HG03064 (cell line): ENCODE measurements at regions not wholly inside any gene's neighbourhood (a gene's known extent, or its start where the extent isn't known, plus 50 kb on each side); places are given as distances from the start of the nearest gene placed in this dataset.

ENCODE experiments used
- ATAC-seq: cut with Tn5 transposase; IDR thresholded peaks from one replicate; pipeline ENCODE4 v1.9.1; 2021; ENCODE audit warnings: low read depth; ENCODE audit not compliant: unreplicated experiment

GRCh38 chr13:99911965-99912566, 59.5 kb downstream of the ZIC5 start:
- ATAC-seq, result no peak

DNA sequence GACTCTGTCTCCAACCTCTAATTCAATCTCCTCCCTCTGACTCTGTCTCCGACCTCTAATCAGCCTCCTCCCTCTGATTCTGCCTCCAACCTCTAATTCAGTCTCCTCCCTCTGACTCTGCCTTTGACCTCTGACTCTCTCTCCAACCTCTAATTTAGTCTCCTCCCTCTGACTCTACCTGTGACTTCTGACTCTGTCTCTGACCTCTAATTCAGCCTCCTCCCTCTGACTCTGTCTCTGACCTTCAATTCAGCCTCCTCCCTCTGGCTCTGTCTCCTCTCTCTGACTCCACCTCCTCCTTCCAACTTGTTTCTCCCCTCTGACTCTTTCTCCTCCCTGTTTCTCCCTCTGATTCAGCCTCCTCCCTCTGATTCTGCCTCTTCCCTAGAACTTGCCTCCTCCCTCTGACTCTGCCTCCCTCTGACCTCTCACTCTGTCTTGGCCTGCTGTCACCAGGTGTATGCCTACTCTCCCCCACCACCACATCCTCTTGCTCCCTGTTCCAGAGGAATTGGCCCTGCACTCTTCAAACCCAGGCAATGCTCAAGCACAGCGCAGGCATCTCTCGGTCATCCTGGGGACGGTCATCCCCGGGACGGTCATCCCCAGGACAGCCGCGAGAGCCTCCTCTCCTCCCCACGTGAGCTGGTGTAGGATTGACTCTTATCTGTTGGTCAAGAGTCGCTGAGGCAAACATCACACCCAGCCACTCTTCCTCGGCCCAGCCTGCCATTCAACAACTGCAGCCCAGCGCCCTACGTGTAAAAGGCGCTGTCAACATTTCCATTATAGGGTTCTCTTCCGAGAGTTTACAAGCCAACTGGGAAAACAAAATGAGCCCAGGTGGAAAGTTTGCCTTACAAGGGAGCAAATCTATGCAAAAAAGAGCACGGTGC, 60.2 kb downstream of the ZIC5 start:
- ATAC-seq, result no peak

DNA sequence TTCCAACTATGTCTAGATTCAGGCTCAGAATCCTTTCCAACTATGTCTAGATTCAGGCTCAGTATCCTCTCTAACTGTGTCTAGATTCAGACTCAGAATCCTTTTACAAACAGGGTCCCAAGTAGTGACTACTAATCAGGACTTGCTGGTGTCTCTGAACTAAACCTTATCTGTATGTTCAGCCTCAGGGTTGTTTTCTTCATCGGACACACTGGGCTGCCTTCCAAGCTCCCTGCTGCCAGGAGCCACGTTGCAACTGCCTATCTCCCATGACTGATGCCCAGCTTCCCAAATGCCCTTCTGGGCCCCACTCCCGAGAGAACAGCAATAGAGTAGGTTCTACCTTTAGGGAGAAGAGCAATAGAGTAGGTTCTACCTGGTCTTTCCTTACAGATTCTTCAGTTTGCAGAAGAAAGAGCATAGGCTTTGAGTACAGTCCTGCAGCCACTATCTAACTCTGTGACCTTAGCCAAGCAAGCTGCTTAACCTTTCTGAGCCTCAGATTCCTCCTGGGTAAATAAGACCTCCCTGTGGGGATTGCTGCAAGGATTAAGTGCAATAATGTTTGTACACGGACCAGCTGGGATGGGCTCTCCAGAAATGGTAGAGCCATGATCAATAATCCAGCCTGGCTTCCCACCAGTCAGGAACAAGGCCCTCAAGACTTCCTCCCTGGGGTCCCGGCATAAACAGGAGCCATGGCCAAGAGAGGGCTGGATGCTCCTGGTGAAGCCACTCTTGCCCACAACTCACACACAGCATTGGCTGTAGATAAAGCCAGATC, 61.5 kb downstream of the ZIC5 start:
- ATAC-seq, result no peak

GRCh38 chr13:99909097-99909835, 62.3 kb downstream of the ZIC5 start:
- no peak for ATAC-seq

GRCh38 chr13:99908140-99908803, 63.3 kb downstream of the ZIC5 start:
- ATAC-seq, result no peak

DNA sequence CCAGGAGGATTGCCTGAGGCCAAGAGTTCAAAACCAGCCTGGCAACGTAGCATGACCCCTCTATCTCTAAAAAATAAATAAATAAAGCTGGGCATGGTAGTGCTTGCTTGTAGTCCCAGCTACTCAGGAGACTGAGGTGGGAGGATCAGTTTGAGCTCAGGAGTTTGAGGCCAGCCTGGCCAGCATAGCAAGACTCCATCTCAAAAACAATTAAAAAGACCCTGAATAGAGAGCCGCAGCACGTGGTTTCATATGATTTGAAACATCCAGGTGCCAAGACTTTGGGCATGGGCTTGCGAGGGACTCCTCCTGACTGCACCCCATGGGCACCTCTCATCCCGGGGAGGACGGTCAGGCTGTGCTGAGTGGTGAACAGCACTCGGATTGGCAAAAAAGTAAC, 63.9 kb downstream of the ZIC5 start:
- ATAC-seq, result no peak

- ATAC-seq, result no peak
These were observed 64.5 kb downstream of the ZIC5 start for GRCh38 chr13:99907038-99907437.

- no peak for ATAC-seq
These were observed 65.8 kb downstream of the ZIC5 start for GRCh38 chr13:99905814-99906213.

DNA sequence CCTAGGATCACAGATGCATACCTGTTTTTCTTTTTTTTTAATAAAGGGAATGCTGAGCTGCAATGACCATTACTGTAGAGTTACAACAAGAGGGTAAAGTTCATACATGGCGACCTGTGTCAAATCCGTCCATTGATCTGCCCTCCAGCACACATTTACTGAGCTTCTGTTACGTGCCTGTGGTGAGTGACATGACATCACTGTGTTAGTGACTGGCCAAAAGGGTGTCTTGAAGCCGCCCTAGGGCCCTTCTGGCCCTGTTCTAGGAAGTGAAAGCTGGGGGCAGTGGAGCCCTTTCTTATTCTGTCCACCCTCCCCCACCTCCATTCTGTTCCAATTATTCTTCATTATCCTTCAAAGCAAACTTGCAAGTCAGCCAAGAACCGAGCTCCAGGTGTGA, 66.3 kb downstream of the ZIC5 start:
- no peak for ATAC-seq

- no peak for ATAC-seq
These were observed 68.4 kb downstream of the ZIC5 start for GRCh38 chr13:99903140-99903539.

GRCh38 chr13:99902657-99903056, 68.9 kb downstream of the ZIC5 start:
- ATAC-seq, result no peak

- ATAC-seq, result no peak
These were observed 70.6 kb downstream of the ZIC5 start for GRCh38 chr13:99900960-99901359.

- ATAC-seq, result no peak
These were observed 73.1 kb downstream of the ZIC5 start for GRCh38 chr13:99898421-99898820.

- ATAC-seq, result no peak
These were observed 74.5 kb downstream of the ZIC5 start for GRCh38 chr13:99897076-99897440.

GRCh38 chr13:99896369-99897075, 75.0 kb downstream of the ZIC5 start:
- no peak for ATAC-seq

- no peak for ATAC-seq
These were observed 75.9 kb downstream of the ZIC5 start for GRCh38 chr13:99895444-99896368.

DNA sequence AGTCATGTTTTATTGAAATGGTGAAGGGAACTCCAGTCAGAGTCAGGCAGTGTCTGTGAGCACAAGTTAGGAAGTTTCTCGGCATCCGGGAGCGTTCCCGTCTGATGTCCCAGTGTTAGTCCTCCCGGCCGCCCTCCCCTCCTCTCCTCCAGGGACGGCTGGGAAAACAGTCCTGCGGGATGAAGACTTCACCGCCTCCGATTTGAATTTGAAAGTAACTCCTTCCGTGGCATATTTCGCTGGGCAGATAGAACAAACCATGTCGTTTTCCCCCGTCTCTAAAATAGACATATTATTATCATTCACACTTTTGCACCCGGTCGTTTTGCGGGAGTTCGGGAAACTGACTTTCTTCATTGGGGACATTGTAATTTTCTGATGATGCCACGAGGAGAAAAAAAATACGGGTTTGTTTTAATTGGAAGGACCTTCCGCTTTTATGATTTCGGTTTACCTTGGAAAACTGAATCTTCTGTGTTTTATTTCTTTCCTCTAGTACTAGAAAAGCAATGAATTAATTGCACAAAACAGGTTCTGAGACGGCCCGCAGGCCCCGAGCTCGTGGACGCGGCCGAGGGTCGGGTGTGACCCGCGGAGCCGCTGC, 76.6 kb downstream of the ZIC5 start:
- no peak for ATAC-seq
